ENCODE measurements at regions not wholly inside any gene's neighbourhood (a gene's known extent, or its start where the extent isn't known, plus 50 kb on each side); places are given as distances from the start of the nearest gene placed in this dataset.
A peak's percentile ranks its signal among the peaks of the same experiment; 100 is the strongest.
"Not testable (repeated sequence)": the region's sequence is repeated elsewhere in the genome, so short reads cannot be mapped to it uniquely, and the experiment has no call there.

DNA sequence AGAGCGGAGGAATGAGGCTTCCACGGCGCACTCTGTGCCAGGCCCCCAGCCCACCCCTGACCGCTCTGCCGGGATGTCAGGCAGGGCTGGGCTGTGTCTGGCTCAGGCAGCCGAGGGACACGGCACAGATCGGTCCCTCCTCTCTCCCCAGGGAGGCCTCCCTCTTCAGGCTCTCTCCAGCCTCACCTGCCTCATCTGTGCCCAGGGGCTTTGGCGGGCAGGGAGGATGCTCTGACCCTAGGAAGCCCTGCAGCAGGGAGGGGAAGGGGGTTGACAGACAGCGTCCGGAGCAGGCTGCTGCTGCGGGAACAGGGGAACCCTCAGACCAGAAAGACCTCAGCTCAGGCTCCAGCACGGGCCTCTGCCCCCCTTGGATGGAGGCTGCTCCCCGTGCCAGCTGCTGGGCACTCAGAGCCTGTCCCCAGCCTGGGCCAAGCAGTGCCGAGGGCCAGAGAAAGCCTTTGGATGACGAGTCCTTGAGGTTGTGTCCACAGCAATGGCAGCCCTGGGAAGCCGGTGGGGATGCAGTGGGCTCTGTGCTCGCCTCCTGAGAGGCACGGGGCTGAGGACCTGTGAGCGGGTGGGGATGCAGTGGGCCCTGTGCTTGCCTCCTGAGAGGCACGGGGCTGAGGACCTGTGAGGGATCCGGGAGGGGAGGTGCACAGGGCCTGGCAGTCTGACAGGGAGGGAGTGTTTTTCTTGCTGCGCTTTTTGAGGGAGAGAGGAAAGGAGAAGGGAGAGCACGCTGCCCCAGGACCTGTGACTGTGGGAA lies 66.9 kb downstream of the FOXL3 start:
- no peak for DNase-seq (ENCODE audit: low read depth)

DNA sequence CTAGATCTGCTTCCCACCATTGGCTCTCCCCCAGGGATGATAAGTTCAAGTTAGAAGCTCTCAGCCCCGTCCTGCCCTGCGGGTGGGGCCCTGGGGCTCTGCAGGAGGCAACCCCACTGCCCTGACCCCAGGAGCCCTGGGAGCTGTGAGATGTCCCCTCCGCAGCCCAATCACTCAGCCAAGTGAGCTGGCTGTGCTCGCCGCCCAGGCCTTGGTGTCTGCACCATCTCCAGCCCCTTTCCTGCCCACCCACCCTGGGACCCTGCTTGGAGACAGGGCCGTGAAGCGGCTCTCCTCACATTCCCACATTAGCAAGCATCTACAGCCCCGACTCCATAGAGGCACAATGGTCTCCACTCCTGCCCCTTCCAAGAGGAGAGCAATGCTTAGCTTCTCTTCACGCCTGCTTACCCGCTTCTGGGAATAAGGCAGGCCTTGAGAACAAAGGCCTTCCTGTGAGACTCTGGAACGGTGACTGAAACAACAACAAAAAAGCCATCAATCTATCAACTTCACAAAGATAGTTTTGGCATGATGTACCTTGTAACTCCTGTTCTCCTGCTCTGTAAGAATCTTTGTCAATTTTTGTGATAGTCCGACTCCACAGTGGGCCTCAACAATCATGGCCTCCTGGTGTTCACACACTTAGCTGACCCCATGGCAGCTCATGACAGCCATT lies 67.7 kb downstream of the FOXL3 start:
- no peak for DNase-seq (ENCODE audit: low read depth)

DNA sequence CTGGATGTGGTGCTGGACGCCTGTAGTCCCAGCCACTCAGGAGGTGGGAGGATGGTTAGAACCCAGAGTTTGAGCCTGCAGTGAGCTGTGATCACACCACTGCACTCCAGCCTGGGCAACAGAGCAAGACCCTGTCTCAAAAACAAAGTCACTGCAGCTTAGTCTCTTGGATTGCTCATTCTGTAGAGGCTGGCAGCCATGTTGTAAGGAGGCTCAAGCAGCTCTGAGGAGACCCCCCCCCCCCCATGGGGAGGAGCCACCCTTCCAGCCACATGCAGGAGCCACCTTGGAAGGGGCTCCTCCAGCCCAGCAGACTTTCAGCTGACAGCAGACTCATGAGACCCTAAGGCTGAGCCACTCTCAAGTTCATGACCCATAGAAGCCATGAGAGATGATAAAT lies 68.4 kb downstream of the FOXL3 start:
- DNase-seq (ENCODE audit: low read depth), result no peak

DNA sequence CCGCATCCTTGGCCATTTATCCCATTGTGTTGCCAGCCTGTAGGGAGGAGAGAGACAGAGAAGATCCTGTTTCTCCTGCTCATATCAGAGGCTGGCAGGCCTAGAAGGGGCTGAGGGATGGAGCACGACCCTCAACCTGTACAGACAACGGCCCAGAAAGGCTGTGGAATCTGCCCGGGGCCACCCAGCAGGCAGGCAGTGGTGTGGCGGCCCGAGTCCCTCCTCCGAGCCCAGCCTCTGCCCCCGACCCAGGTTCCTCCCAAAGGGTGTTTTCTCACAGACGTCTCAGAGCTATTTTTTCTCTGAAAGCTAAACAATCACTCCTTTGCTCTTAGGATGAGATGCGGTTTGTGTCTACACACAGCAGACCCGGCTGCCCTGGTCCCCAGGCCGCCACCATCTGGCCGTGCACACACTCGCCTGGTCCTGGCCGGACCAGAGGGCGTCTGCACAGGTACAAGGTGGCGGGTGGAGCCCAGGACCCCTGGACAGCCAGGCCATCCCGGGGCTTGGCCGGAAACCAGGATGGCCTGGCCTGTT lies 69.3 kb downstream of the FOXL3 start:
- no peak for DNase-seq (ENCODE audit: low read depth)

DNA sequence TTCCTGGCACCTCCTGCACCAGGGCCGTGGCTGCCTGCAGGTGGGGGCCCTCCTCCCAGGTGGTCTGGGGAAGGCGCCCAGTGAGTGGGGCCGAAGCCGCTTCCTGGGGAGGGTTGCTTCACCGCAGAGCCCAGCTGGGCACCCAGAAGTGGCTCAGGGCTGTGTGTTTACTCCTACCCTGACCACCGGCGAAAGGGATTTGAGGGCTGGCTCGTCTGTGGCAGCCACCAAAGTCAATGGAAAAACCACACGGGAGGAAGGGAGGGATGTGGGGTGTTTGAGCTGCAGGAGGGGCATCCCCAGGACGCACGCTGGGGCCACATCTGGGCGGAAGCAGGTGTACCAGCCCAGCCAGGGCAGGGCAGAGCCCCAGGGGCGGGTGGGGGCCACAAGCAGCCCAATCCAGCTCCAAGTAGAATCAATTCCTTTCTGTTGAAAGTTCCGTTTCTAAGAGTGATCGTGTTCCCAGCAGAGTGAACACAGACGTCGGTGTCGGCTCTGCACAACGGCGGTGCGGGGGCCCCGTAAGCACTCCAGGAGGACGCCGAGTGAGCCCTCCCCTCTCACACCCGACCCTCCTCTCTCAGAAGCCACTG lies 69.9 kb downstream of the FOXL3 start:
- no peak for DNase-seq (ENCODE audit: low read depth)

DNA sequence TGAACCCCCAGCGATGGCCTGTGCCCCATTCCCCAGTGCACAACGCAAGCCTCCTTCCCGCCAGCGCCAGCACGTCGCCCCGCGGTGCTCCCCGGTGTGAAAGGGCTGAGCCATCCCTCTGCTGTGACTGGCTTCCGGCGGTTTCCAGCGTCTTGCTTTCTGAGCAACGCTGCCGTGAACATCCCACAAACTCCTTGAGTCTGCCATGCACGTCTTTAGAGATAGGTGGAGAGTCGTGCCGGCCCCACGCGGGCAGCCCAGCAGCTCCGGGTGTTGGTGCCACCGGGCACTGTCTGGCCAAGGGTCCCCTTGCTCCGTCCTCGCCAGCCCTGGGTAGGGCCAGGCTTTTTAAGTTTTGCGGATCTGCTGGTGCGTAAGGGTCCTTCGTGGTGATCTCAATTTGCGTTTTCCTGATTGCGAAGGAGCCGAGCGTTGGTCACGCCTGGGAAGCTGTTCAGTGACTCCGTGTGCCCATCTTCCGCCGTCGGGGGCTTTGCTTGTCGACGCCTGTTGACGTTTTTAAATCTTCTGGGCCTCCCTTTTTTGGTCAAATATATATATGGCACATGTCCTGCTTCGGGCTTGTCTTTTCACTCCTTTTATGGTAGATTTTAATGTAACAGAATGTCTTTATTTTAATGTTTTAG lies 70.6 kb downstream of the FOXL3 start:
- peak; percentile 27 for DNase-seq (ENCODE audit: low read depth)

DNA sequence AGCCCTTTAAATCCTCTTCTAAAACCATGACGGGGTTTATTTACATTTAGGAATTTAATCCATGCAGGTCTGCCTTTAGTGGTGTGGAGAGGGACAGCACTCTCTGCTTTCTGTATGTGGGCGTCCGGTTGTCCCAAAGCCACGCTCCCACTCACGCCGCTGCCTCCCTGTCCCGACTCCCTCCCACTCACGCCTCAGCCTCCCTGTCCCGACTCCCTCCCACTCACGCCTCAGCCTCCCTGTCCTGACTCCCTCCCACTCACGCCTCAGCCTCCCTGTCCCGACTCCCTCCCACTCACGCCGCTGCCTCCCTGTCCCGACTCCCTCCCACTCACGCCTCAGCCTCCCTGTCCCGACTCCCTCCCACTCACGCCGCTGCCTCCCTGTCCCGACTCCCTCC lies 71.2 kb downstream of the FOXL3 start:
- DNase-seq (ENCODE audit: low read depth), result not testable (repeated sequence)

DNA sequence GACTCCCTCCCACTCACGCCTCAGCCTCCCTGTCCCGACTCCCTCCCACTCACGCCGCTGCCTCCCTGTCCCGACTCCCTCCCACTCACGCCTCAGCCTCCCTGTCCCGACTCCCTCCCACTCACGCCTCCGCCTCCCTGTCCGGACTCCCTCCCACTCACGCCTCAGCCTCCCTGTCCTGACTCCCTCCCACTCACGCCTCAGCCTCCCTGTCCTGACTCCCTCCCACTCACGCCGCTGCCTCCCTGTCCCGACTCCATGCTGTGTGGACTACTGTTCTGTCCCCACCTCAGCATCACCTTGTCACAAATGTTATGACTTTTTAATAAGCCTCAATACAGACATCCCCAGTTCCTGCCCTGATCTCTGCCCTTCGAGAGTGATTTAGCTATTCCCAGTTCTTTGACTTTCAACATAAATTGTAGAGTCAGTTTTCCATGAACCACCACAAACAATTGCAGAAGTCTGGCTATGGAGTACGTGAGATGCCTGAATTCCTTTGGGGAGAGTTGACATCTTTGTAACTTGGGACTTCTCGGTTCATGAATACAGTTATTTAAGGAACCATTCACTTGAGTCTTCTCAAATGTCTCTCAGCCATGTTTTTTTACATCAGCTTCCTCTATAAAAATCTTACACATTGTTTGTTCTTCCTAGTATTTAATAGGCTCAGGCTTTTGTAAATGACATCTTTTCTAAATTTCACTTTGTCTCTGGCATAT lies 71.9 kb downstream of the FOXL3 start:
- DNase-seq (ENCODE audit: low read depth), result no peak

DNA sequence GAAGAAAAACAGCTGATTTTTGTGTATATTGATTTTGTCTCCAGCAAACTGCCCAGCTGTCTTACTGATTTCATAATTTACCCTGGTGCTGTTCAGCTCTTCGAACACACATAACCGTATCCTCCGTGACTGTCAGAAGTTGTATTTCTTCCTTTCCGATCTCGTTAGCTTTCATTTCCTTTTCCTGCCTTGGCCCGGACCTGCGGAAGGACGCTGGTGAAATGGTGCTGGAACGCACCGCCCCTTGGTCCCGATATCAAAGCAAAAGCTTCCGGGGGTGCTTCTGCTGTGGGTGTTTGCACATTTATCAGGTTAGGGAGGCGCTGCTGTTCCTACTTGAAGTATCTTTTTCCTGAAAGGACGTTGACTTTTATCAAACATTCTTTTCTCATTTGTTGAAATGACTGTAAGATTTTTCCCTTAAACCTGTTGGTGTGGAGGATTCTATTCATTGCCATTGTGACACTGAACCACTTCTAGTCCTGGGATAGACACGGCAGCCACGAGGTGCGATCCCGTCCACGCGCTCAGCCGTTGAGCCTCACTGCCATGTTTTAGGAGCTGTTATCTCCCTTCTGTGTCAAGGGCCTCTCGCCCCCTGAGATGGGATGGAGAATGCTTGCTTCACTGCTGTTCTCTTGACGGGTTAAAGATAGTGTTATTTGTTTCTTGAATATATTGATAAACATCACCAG lies 72.6 kb downstream of the FOXL3 start:
- DNase-seq (ENCODE audit: low read depth), result no peak

DNA sequence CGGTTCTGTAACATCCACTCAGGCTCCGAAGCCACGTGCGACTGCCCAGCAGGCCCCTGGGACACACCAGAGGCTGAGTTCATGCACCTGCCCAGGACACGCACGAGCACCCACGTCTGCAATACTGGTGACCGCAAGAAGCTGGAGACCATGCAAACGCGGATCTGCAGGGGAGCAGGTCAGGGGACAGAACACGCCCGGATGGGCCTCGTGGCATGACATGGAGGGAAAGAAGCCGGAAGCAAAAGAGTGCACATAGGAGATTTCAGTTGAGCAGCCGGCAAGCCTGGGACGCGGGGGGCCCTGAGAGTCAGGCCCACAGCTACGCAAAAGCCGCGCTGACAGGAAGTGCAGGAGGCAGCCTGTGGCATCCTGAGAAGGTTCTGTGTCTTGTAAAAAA lies 73.7 kb downstream of the FOXL3 start:
- no peak for DNase-seq (ENCODE audit: low read depth)

DNA sequence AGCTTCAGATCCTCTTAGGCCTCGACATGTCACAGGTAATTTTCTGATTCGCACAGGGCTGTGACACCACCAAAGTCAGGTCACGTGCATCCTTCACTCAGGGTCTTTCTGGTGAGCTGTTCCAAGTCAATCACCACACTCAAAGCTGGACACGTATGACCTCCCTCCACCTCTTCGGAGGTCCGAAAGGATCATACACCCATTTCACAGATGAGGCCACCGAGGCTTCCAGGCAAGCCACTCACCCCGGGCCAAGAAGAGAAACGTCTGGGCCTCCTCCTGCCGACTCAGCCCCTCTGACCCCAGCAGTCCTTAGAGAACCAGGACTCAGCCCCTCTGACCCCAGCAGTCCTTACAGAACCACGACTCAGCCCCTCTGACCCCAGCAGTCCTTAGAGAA lies 74.6 kb downstream of the FOXL3 start:
- DNase-seq (ENCODE audit: low read depth), result no peak

DNA sequence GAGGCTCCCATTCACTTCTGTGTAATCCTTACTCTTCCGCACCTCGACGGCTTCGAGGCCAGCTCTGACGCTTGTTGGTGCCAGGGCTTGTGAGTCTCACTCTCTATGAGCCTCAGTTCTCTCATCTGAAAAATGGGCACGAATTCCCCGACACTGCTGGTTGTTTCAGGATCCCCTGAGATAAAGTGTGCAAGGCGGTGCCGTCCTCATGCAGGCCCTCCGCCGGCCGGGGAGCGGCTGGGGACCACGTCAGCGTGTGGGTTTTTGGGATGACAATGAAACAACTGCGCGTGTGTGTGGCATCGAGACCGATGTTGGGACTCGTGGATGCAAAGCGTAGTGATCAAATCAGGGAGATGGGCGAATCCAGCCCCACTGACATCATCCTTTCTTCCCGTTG lies 75.6 kb downstream of the FOXL3 start:
- DNase-seq (ENCODE audit: low read depth), result no peak

DNA sequence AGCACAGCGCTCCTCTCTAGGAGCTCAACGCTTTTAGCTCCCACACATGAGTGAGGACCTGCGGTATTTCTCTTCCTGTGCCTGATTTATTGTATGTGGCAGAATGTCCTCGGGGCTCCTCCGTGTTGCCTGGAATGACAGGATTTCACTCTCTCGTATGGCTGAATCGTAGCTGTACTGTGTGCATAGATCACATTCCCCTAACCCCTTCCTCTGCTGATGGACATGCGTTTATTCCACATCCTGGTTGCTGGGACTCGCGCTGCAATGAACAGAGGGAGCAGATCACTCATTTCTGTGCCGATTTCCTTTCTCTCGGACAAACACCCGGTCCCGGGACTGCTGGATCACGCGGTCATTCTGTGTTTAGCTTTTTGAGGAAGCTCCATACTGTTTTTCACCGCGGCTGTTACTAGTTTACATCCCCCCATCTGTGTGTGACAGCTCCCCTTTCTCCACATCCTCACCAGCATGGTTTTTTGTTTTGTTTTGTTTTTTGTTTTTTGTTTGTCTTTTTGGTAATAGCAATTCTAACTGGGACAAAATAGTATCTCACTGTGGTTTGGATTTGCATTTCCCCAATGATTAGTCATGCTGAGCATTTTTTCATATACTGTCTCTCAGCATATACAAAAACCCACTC lies 76.3 kb downstream of the FOXL3 start:
- no peak for DNase-seq (ENCODE audit: low read depth)

DNA sequence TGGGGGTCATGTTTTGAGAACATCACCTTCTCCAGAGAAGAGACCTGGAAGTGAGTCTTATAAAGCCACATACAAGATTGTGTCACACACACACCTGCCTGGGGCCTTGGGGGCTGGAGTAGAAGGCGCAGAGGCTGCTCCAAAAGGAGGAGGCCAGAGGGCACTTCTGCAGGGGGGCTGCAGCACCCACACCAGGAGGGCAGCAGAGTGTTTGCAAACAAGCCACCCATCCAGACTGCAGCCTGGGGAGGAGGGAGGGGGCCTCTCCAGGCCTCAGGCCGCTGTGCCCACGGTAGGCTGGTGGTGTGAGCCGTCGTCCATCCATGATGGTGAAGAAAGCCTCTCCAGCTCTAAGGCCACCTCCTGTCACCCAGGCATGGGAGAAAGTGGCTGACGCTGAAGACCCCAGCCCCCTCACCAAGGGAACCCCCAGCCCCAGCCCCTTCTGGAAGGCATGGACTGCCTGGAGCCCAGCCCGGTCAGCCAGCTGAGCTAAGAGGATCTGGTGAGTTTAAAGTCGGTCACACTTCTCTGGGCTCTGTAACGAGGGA lies 77.5 kb downstream of the FOXL3 start:
- no peak for DNase-seq (ENCODE audit: low read depth)

DNA sequence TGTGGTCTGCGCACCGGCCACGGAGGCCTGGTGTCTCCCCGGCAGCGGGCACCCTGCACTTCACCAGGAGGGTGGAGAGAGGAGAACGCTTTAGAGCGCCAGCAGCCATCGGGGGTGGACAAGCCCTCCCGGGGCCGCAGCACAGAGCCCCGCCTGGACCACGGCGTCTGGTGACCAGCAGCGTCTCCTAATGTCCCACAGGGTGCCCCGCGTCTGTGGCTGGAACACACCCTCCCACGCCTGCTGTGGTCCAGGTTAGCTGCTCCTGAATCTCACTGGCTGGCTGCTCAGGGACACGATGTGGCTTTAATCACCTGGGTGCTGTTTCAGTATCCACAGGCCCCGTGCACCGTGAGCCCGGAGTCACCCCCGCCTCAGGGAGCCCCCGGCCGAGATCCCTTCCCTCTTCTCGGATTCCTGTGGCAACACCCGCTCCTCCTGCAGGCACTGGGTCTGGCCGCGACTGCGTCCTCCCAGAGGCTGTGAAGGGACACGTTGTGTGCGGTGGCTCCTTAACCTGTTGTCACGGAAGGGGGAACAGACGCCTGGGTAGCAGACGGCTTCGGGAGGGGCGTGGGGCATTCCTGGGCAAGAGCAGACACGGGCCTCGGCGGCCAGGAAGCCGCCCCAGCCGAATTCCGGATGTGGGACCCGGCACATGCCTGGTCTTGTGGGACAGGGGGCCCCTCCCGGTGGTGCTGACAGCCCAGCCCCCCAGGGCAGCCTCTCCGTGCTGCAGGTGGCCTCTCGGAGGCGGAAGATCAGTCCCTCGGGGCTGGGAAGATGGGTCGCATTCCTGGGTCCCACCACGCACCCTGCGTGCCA lies 78.9 kb downstream of the FOXL3 start:
- DNase-seq (ENCODE audit: low read depth), result no peak

DNA sequence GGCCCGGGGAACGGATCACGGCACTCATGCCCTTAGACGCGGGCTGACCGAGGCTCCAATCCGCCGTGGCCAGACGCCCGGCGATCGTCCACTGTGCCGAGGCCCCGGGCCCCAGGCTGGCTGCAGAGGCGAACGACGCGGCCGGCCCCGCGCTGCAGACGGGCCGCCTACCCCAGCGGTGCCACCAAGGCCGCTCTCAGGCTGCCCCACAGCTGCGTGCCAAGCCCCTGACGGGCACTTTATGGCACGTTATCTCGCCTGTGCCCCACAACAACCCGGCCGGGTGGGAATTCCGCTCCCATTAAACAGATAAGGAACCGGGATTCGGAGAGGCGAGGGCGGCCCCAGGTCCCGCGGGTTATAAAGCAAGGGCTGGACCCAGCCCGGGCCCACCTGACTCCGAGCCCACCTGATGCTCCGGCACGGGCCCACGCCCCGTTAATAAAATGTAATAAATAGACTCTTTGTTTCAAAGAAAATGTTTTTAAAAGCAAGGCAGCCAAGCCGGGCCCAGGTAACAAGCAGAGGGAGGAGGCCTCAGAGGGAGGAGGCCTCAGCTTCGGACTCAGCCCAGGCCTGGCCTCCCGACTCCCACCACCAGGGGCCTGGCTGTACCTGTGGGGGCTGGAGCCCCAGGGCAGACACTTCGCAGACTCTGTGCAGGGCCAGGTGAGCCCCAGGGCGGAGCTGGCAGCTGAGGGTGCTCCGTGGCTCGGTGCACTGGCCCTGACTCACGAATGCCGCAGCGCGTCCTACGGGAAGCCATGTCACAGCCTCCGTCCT lies 79.7 kb downstream of the FOXL3 start:
- no peak for DNase-seq (ENCODE audit: low read depth)

DNA sequence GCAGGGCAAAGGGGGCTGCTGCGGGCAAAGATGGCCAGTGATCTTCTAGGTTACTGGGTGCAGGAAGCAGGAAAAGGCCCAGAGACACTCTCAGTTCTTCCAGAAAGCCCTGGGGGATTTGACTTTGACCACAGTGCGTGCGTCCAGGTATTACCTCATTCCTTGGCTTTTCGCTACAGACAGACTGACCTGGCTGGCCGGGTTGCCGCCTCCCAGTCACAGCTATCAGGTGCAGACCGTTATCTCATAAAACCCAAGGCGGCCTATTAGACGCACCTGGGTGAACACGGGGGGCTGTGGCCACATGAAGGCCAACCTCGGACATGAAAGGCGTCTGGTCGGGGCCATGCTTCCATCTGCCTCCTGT lies 80.3 kb downstream of the FOXL3 start:
- no peak for DNase-seq (ENCODE audit: low read depth)

DNA sequence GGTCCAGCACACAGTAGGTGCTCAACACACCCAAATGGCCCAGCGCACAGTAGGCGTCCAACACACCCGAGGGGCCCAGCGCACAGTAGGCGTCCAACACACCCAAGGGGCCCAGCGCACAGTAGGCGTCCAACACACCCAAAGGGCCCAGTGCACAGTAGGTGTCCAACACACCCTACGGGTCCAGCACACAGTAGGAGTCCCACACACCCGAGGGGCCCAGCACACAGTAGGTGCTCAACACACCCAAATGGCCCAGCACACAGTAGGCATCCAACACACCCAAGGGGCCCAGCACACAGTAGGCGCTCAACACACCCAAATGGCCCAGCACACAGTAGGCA lies 80.8 kb downstream of the FOXL3 start:
- DNase-seq (ENCODE audit: low read depth), result no peak
